ENCODE measurements at regions not wholly inside any gene's neighbourhood (a gene's known extent, or its start where the extent isn't known, plus 50 kb on each side); places are given as distances from the start of the nearest gene placed in this dataset.

GRCh38 chr9:7935681-7936080, 136.1 kb upstream of the DMAC1 start:
- 35 to 41% (median 37%) methylated on average over 2 of the region's 2 CpGs for WGBS, 4 donors

GRCh38 chr9:7932767-7933166, 133.2 kb upstream of the DMAC1 start:
- no peaks in the 10 kb centered on the region for H3K27me3 ChIP-seq
- WGBS, 4 donors: 63 to 73% (median 64%) methylated on average over 4 of the region's 4 CpGs
- no peak for TF ChIP-seq POLR2A (IDR thresholded peaks at IDR 0.05)
- no peak for TF ChIP-seq CTCF (IDR thresholded peaks at IDR 0.05)
- H3K36me3 ChIP-seq (replicated peaks in 1 of 2): no peaks in the 10 kb centered on the region
- H3K4me1 ChIP-seq (replicated peaks in 1 of 2): no peaks in the 10 kb centered on the region
- DNase-seq: no peak
- H3K9me3 ChIP-seq (replicated peaks in 1 of 3): no peaks in the 10 kb centered on the region
- H3K4me3 ChIP-seq: no peak overlapping the region
- H3K27ac ChIP-seq: no peak overlapping the region
- intact Hi-C loops (cut with DNase I): no loop called here

More at GRCh38 chr9:7935681-7936080, 136.1 kb upstream of the DMAC1 start:
- no peaks in the 10 kb centered on the region for H3K36me3 ChIP-seq (replicated peaks in 1 of 2)
- intact Hi-C loops (cut with DNase I): no loop called here
- H3K4me1 ChIP-seq (replicated peaks in 1 of 2): no peaks in the 10 kb centered on the region
- no peak overlapping the region for H3K27ac ChIP-seq
- no peak for DNase-seq
- TF ChIP-seq POLR2A (IDR thresholded peaks at IDR 0.05) (no peak), CTCF (IDR thresholded peaks at IDR 0.05) (no peak)
- H3K27me3 ChIP-seq: no peaks in the 10 kb centered on the region
- no peaks in the 10 kb centered on the region for H3K9me3 ChIP-seq (replicated peaks in 1 of 3)
- H3K4me3 ChIP-seq: no peak overlapping the region

DNA sequence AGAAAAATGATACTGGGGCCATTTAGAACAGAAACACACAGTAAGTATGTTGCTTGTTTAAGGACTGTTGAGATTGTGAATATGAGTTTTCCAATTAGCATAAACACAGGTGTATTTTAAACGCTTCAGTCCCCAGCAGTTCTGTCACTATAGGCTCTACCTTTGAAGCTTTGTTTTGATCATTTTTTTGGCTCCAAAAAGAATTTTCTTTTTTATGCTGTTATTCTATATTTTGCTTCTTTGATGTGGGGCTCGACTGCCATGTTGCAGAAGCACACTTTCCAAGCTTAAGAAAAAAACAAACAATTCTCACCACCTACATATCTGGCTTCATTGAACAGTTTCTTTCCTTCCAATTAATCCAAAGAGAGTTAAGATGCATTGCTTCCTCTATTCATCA, 131.0 kb upstream of the DMAC1 start:
- Histone ChIP-seq H3K4me1 (replicated peaks in 1 of 2) (no peaks in the 10 kb centered on the region), H3K4me3 (no peak overlapping the region), H3K9me3 (replicated peaks in 1 of 3) (no peaks in the 10 kb centered on the region), H3K36me3 (replicated peaks in 1 of 2) (no peaks in the 10 kb centered on the region), H3K27me3 (no peaks in the 10 kb centered on the region), H3K27ac (no peak overlapping the region)
- DNase-seq: no peak
- intact Hi-C loops (cut with DNase I): no loop called here
- no peak for TF ChIP-seq CTCF (IDR thresholded peaks at IDR 0.05)
- no peak for TF ChIP-seq POLR2A (IDR thresholded peaks at IDR 0.05)
- 62 to 74% (median 68%) methylated on average over 2 of the region's 2 CpGs for WGBS, 4 donors

GRCh38 chr9:7921545-7922197, 122.1 kb upstream of the DMAC1 start:
- WGBS, 4 donors: 85 to 88% (median 86%) methylated on average over 6 of the region's 6 CpGs
- no peak overlapping the region for H3K27ac ChIP-seq

More at GRCh38 chr9:7921545-7922197, 122.1 kb upstream of the DMAC1 start:
- H3K27me3 ChIP-seq: no peaks in the 10 kb centered on the region
- no peaks in the 10 kb centered on the region for H3K9me3 ChIP-seq (replicated peaks in 1 of 3)
- TF ChIP-seq CTCF (IDR thresholded peaks at IDR 0.05) (no peak), POLR2A (IDR thresholded peaks at IDR 0.05) (no peak)
- intact Hi-C loops (cut with DNase I): no loop called here
- no peak for DNase-seq
- H3K4me3 ChIP-seq: no peak overlapping the region
- no peaks in the 10 kb centered on the region for H3K4me1 ChIP-seq (replicated peaks in 1 of 2)
- no peaks in the 10 kb centered on the region for H3K36me3 ChIP-seq (replicated peaks in 1 of 2)

Data from adrenal gland (tissue), 9 donors.